Esophagus muscularis mucosa (tissue), 4 donors: ENCODE measurements at regions not wholly inside any gene's neighbourhood (a gene's known extent, or its start where the extent isn't known, plus 50 kb on each side); places are given as distances from the start of the nearest gene placed in this dataset.
A peak's percentile ranks its signal among the peaks of the same experiment; 100 is the strongest.

ENCODE experiments used
- DNase-seq: peaks from one replicate; pipeline ENCODE4 v3.0.0-alpha.2; 2017; ENCODE audit errors: extremely low spot score
- H3K27ac ChIP-seq, 4 donors: fragments of 200-600 bp; sonication (generic); replicated peaks in 1 of 4; 1 replicate in 3 of 4; 2 replicates in 1 of 4; pipeline ENCODE4 v1.5.1; 2016 to 2019; ENCODE audit warnings: mild to moderate bottlenecking in 1 of 4
- H3K27me3 ChIP-seq, 4 donors: fragments of 200-600 bp; sonication (generic); one replicate each; pipeline versions ENCODE4 v1.5.1 to v1.6.0; 2016 to 2019
- H3K36me3 ChIP-seq, 4 donors: fragments of 200-600 bp; sonication (generic); one replicate each; pipeline ENCODE4 v1.5.1; 2016 to 2019
- H3K4me1 ChIP-seq, 4 donors: fragments of 200-600 bp; sonication (generic); one replicate each; pipeline ENCODE4 v1.5.1; 2016 to 2019
- H3K4me3 ChIP-seq, 4 donors: fragments of 200-600 bp; sonication (generic); 1 replicate in 2 of 4; 2 replicates in 2 of 4; pipeline ENCODE4 v1.5.1; 2016 to 2019; ENCODE audit warnings: mild to moderate bottlenecking in 4 of 4, moderate library complexity in 1 of 4
- H3K9me3 ChIP-seq, 4 donors: fragments of 200-600 bp; sonication (generic); 1 replicate in 3 of 4; 2 replicates in 1 of 4; pipeline ENCODE4 v1.5.1; 2016 to 2019
- CTCF ChIP-seq, 3 experiments: fragments of 200-600 bp in 2 of 3; fragments of 450-650 bp in 1 of 3; sonication (generic) in 2 of 3; IDR thresholded peaks; one replicate each; pipeline ENCODE4 v1.5.1; 2017 to 2019; ENCODE audit warnings: antibody characterized with exemption in 3 of 3, mild to moderate bottlenecking in 2 of 3, moderate library complexity in 1 of 3
- EP300 ChIP-seq: sonication (generic); formaldehyde crosslinking; IDR thresholded peaks from one replicate; pipeline ENCODE4 v1.6.1; 2017; ENCODE audit warnings: antibody characterized with exemption
- POLR2A ChIP-seq: fragments of 450-650 bp; IDR thresholded peaks from one replicate; pipeline ENCODE4 v1.6.1; 2017; ENCODE audit warnings: antibody characterized with exemption, moderate library complexity, mild to moderate bottlenecking, low read depth
- POLR2AphosphoS5 ChIP-seq, 2 donors: sonication (generic); formaldehyde crosslinking; IDR thresholded peaks; one replicate each; pipeline ENCODE4 v1.6.1; 2017; ENCODE audit warnings: antibody characterized with exemption in 2 of 2
- WGBS: methylation state at CpG from one replicate; pipeline ENCODE4 v1.1.5; 2018; 5-methylcytosine and 5-hydroxymethylcytosine counted together
- intact Hi-C: fragments of 100-400 bp; cut with DNase I; formaldehyde crosslinking; loops from one replicate; pipeline ENCODE4 v1.15.1; 2023

- H3K4me3 ChIP-seq = no peak overlapping the region
- no peaks in the 10 kb centered on the region for H3K36me3 ChIP-seq
- H3K4me1 ChIP-seq = no peaks in the 10 kb centered on the region
- no peak for TF ChIP-seq CTCF (IDR thresholded peaks at IDR 0.05)
- no peak for TF ChIP-seq POLR2AphosphoS5 (IDR thresholded peaks at IDR 0.05)
- TF ChIP-seq EP300 = no peak
- no peak for TF ChIP-seq POLR2A
- DNase-seq = no peak
- intact Hi-C loops = no loop called here
- WGBS = 89% methylated on average over 2 of the region's 2 CpGs
- no peak overlapping the region for H3K27ac ChIP-seq
- no peaks in the 10 kb centered on the region for H3K9me3 ChIP-seq
- H3K27me3 ChIP-seq = no peaks in the 10 kb centered on the region
Measured at GRCh38 chr3:21310161-21310560, 440.8 kb downstream of the ZNF385D start.

GRCh38 chr3:21297304-21297703, 453.7 kb downstream of the ZNF385D start:
- H3K9me3 ChIP-seq = peaks cover 0 to 7% (median 3%) of the 10 kb centered on the region in 4 donors
- H3K4me1 ChIP-seq = peaks cover 0 to 9% (median 5%) of the 10 kb centered on the region in 4 donors
- intact Hi-C loops = no loop called here
- no peaks in the 10 kb centered on the region for H3K36me3 ChIP-seq
- DNase-seq = no peak
- TF ChIP-seq CTCF (IDR thresholded peaks at IDR 0.05) (no peak), EP300 (no peak), POLR2AphosphoS5 (IDR thresholded peaks at IDR 0.05) (no peak), POLR2A (no peak)
- no peak overlapping the region for H3K27ac ChIP-seq
- H3K4me3 ChIP-seq = no peak overlapping the region
- no peaks in the 10 kb centered on the region for H3K27me3 ChIP-seq
- 46% methylated on average over 1 of the region's 1 CpG for WGBS

- DNase-seq = no peak
- Histone ChIP-seq H3K4me3 (no peak overlapping the region), H3K27me3 (no peaks in the 10 kb centered on the region), H3K9me3 (no peaks in the 10 kb centered on the region), H3K36me3 (no peaks in the 10 kb centered on the region), H3K27ac (no peak overlapping the region), H3K4me1 (peaks cover 0 to 9% (median 5%) of the 10 kb centered on the region in 4 donors)
- TF ChIP-seq CTCF (IDR thresholded peaks at IDR 0.05) (no peak), EP300 (no peak), POLR2AphosphoS5 (IDR thresholded peaks at IDR 0.05) (no peak), POLR2A (no peak)
- intact Hi-C loops = no loop called here
Measured at GRCh38 chr3:21294768-21295167, 456.2 kb downstream of the ZNF385D start.

- DNase-seq = no peak
- TF ChIP-seq CTCF (IDR thresholded peaks at IDR 0.05) (no peak), EP300 (no peak), POLR2AphosphoS5 (IDR thresholded peaks at IDR 0.05) (no peak), POLR2A (no peak)
- no peaks in the 10 kb centered on the region for H3K36me3 ChIP-seq
- intact Hi-C loops = no loop called here
- H3K27ac ChIP-seq = no peak overlapping the region
- WGBS = 41% methylated on average over 2 of the region's 2 CpGs
- no peaks in the 10 kb centered on the region for H3K27me3 ChIP-seq
- H3K4me1 ChIP-seq = peaks cover 0 to 9% (median 5%) of the 10 kb centered on the region in 4 donors
- H3K9me3 ChIP-seq = no peaks in the 10 kb centered on the region
- H3K4me3 ChIP-seq = no peak overlapping the region
Measured at GRCh38 chr3:21292971-21293370, 458.0 kb downstream of the ZNF385D start.

- peaks cover 0 to 3% (median 0%) of the 10 kb centered on the region in 4 donors for H3K9me3 ChIP-seq
- intact Hi-C loops = no loop called here
- TF ChIP-seq CTCF (IDR thresholded peaks at IDR 0.05) (peak in 2 of 3 experiments; percentile 18 to 42), POLR2A (no peak)
- H3K36me3 ChIP-seq = no peaks in the 10 kb centered on the region
- 80% methylated on average over 1 of the region's 1 CpG for WGBS
- H3K27ac ChIP-seq = no peak overlapping the region
- H3K4me3 ChIP-seq = no peak overlapping the region
- no peaks in the 10 kb centered on the region for H3K27me3 ChIP-seq
- no peak for DNase-seq
- peaks cover 0 to 9% (median 5%) of the 10 kb centered on the region in 4 donors for H3K4me1 ChIP-seq
Measured at GRCh38 chr3:21290557-21290956, 460.5 kb downstream of the ZNF385D start.
